Activated CD8-positive, alpha-beta memory T cell treated with anti-CD3 and anti-CD28 coated beads, Interleukin-2, amount 50 U/mL, for 24 hours (primary cell): ENCODE measurements at regions not wholly inside any gene's neighbourhood (a gene's known extent, or its start where the extent isn't known, plus 50 kb on each side); places are given as distances from the start of the nearest gene placed in this dataset.
"Not testable (repeated sequence)": the region's sequence is repeated elsewhere in the genome, so short reads cannot be mapped to it uniquely, and the experiment has no call there.

Source experiments
- DNase-seq: peaks from one replicate; pipeline ENCODE4 v3.0.0-alpha.2; 2020; ENCODE audit errors: extremely low read depth

DNA sequence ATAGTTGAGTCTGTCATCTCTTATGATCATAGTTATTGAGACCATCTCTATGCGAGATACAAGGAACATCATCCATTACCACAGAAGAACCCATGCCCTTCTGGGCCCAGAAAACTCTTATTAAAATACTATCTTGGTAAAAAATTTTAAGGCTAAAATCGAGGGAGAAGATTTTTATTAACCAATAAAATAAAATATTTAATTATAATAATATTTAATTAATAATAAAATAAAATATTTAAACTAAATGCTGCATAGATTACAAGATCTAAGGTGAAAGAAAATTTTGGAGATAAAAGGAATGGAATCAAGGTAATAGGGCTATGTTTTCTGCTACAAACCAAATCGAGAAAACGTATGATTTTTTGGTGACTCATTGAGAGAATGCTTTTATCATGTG is 540.2 kb downstream of the KCNH5 start:
- DNase-seq = no peak

DNA sequence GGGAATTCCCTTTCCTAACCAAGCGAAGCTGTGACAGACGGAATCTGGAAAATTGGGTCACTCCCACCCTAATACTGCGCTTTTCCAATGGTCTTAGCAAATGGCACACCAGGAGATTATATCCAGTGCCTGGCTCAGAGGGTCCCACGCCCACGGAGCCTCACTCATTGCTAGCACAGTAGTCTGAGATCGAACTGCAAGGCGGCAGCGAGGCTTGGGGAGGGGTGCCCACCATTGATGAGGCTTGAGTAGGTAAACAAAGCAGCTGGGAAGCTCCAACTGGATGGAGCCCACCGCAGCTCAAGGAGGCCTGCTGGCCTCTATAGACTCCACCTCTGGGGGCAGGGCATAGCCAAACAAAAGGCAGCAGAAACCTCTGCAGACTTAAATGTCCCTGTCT is 523.9 kb downstream of the KCNH5 start:
- DNase-seq = not testable (repeated sequence)

DNA sequence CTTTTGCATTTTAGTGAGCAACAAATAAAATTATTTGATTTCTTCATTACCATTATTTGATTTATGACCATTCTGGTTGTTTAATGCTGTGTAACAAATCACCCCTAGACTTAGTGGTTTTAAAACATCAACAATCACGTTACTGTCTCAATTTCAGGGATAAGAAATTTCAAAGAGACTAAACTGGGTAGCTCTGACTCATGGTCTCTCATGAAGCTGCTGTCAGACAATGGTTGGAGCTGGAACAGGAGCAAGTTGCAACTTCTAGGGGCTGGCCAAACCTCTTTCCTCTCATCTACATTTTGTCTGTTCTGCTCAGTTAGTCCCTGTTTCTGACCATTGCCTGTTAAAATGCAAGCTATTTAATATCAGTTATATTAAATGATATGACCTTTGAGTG is 517.0 kb downstream of the KCNH5 start:
- no peak for DNase-seq

DNA sequence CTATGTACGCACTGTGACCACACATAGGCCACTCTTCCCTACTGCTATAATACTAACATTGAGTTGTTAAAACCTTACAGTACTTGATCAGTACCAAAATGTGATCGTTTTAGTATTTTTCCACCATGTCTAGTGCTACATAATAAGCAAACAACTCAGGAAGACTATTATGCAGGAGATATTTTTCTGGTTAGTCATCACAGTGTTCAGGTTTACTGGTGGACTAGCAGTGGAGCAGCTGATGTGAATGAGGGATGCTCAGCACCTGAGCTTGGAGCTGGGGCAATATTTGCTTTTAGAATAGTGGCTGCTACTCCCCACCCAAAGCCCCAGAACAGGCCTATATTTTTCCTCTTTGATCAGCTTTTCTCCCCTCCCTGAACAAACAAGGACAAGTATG is 513.1 kb downstream of the KCNH5 start:
- DNase-seq = no peak

DNA sequence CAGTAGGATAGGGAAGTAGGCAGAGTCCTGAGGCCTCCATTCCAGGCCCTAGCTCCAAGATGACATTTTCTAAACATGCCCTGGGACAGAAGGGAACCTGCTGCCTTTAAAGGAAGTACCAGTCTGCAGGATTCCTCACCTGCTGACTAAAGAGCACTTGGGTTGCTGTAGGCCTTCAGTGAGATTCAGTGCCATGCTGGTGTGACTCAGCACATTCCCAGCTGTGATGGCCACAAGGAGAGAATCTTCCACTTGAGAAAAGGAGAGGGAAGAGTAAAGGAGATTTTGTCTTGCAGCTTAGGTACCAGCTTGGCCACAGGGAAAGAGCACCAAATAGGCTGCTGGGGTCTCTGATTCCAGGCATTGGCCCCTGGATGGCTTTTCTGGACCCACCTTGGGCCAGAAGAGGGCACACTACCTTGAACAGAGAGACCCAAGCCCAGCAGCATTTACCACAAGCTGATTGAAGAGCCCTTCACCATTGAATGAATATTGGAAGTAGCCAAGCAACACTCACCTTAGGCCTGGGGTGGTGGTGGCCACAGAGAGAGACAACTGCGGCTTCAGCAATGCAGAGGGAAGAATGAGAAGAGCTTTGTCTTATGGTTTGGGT is 498.3 kb downstream of the KCNH5 start:
- no peak for DNase-seq

DNA sequence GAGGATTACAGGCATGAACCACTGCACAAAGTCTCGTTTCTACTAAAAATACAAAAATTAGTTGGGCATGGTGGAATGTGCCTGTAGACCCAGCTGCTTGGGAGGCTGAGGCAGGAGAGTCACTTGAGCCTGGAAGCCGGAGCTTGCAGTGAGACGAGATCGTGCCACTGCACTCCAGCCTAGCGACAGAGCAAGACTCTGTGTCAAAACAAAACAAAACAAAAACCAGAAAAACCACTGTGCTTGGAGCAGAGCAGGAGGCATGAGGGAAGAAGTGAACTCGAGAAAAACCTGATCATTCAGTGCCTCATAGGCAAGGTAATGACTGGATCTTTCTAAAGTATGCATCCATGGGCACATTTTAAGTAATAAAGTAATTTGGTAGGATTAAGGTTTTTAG is 487.8 kb downstream of the KCNH5 start:
- no peak for DNase-seq

DNA sequence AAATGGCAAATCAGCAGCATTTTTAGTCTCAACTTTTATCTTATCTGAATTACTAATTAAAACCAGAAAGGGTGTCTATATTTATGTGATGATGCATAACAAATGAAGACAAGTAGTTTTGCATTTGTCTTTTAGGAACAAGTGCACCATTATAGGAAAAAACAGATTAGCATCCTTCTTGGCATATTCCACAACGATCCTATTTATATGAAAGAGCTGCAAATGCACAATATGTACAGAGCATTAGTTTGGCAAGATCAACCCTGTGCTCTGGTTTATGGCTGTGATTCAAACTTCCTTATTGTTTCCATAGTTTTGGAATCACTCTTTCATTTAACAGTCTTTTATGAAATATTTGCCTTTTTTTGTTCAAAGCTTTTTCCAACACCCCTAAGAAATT is 486.8 kb downstream of the KCNH5 start:
- DNase-seq = no peak

DNA sequence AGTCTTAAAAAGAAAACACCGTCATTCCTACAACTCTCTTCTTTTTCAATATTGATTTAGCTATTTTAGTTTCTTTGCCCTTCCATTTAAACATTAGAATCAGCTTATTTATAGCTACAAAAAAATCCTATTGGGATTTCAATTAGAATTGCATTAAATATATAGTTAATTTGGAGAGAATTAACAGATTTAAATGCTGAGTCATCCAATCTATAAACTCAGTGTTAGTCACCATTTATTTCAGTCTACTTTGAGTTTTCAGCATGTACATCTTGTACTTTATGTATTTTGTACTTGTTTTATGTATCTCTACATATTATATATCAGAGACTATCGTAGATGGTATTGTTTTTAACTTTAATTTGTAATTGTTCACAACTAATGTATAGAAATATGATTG is 460.0 kb downstream of the KCNH5 start:
- no peak for DNase-seq

DNA sequence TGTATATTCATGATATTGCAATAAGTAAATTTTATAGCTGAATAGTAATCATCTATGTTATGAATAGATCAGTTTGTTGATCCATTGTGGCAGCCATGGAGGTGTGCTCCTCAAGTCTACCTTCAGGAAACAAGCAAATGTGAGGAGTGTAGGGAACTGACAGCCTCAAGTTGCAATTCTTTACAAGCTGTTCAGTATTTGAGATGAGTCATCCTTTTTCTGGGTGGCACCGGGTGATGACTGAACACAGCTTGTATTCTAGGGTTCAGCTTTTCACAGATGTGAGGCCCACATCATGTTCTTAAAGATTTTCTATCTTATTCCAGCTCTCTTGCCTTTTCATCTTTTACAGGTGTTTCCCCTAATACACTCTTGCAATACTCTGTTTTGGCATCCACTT is 452.4 kb downstream of the KCNH5 start:
- DNase-seq = no peak

DNA sequence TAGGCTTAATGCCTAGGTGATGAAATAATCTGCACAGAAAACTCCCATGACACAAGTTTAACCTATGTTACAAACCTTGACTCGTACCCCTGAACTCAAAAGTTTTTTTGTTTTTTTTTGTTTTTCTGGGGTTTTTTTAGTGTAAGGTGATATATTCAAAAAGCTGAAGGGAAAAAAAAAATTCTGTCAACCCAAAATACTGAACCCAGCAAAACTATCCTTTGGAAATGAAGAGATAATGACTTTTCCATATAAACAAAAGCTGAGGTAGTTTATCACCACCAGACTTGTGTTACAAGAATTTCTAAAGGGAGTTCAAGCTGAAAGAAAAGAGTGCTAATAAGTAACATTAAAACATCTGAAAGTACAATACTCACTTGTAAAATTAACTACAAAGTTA is 448.1 kb downstream of the KCNH5 start:
- no peak for DNase-seq

DNA sequence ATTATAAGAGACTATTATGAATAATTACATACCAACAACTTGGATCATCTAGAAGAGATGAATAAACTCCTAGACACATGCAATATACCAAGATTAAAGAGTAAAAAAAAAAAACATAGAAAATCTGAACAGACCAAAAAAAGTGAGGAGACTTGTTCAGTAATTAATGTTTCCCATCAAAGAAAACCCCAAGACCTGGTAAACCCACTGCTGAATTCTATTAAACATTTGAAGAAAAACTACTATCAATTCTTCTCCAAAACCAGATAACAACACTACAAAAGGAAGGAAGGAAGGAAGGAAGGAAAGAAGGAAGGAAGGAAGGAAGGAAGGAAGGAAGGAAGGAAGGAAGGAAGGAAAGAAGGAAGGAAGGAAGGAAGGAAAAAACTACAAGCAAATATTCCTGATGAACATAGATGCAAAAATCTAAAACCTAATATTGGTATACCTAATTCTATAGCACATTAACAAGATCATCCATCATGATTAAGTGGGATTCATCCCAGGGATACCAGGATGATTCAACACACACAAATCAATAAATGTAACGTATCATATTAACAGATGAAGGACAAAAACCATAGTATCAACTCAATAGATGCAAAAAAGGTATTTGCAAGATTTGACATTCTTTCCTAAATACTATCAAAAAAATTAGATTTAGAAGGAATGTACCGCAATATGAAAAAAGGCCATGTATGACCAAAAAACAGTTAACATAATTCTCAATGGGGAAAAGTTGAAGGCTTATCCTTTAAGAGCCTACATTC is 445.5 kb downstream of the KCNH5 start:
- no peak for DNase-seq

DNA sequence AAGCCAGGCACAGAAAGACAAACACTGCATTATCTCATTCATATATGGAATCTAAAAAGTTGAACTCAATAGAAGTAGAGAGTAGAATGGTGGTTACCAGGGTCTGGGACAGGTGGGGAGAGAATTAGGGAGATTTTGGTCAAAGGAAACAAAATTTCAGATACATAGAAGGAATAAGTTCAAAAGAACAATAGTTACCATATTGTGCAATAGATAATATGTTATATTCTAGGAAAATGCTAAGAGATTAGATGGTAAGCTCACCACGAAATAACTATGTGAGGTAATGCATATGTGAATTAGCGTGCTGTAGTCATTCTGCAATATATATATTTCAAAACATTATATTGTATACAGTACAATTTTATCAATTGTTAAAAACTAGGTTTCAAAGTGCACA is 442.5 kb downstream of the KCNH5 start:
- DNase-seq = no peak

DNA sequence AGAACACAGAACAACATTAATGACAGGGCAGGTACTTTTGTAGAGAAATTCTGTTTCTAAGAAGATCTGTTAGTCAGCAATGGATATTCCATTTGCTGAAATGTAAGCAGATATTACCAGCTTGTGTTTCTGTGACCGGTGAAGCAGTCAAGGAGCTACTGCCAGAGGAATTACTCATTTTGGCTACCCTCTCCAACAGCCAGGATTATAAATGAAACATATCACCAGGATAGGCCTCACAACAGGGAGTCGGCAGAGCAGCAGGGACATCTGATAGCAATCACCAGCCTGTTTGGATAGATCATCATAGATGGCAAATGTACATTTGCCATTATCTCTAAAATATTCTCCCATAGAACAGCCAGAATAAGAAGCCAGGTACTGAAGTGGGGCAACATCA is 440.7 kb downstream of the KCNH5 start:
- no peak for DNase-seq

DNA sequence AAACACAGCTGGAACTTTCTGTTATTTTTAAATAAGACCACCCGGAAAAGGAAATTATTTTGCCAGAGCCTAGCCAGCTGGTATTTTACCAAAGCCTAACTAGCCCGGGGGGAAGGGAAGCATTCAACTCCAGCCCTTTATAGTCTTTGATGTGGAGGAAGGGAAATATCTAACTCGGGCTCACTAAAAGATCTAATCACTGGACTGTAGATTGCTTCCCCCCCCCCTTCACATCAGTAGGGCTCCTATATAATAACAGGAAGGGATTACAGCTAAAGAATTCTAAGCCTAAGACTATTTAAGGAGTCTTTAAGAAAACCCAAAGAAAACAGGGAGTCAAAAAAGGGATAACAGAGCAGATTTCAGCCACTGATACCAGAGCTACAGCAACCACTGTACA is 431.1 kb downstream of the KCNH5 start:
- no peak for DNase-seq

DNA sequence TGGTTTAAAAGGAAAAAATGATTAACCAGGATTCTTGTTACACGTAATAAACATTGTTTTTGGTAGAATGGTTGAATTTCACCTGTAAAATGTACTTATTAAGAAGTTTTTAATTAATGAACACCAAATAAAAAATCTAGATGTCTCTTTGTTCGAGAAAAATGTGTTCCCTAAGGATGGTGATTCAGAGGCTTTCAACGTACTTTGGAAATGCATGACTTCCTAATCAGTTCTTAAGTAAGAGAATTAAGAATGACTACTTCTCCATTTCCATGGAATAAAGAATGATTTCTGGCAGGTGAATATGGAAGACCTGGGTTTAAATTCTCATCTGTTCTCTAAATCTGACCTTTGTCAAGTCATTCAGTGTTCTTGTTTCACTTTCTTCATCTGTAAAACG is 428.6 kb downstream of the KCNH5 start:
- no peak for DNase-seq

DNA sequence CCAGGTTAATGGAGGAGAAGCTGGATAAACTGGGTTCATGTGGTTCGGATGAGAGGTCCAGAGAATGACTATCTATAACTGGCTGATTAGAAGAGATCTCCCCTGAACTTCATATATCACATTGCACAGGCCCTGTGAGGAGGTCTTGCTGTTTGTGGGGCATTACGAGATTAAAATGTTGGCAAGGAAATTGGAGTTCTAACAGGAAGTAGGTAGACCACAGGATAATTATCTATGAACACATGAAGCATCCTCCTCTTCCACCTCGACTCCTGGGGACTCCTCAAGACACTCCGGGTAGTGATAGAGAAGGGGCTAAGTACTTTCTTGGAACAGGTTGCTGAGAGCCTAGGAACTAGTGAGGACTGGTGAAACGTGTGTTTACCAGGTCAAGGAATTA is 418.8 kb downstream of the KCNH5 start:
- no peak for DNase-seq

DNA sequence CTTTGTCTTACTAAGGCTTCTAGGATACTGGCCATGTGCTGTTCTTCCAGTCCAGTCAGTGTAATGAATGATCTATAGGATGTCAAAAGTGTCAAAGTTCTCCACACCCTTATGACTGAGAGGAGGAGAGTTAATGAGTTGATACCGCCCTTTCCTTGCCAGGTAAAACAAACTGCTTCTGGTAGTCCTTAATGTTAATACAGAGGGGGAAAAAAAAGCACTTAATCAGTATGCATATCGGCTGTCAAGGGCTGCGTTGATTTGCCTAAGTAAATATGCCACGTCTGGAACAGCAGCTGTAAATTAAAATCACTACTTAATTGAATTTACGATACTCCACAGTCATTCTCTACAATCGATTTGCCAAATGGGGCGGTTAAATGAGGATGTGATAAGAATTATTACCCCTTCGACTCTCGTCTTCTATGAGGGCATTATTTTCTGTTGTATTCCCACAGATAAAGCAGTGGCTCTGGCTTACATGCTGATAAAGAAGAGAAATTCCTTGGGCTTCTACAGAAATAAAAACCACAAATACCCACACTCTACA is 416.0 kb downstream of the KCNH5 start:
- DNase-seq = no peak

DNA sequence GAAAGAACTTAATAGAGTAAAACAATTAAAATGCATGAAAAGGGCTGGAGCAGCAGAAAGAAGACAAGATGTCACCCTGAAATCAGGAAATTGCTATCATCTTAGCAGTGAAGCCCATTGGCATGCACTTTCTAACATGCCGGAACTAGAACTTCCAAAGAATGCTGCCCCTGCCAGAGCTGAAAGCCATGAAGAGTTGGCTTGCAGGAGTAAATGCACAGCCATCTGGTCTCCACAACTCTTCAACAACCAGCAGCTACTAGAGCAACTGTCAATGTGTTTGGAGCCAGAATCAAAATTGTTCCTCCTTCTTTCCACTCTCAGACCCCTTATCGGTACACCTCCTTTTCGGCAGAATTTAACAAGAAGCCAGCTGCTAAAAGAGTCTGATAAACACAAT is 414.1 kb downstream of the KCNH5 start:
- no peak for DNase-seq

DNA sequence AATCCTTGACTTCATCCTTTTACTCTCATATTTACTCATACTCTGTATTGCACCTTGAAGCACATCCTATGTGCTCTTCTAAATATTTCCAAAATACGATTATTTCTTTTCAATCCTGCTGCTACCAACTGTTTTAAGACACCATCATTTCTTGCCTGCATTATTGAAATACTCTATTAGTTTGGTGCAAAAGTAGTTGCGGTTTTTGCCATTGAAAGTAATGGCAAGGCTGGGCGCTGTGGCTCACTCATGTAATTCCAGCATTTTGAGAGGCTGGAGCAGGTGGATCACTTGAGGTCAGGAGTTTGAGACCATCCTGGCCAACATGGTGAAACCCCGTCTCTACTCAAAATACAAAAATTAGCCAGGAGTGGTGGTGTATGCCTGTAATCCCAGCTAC is 412.5 kb downstream of the KCNH5 start:
- DNase-seq = no peak

DNA sequence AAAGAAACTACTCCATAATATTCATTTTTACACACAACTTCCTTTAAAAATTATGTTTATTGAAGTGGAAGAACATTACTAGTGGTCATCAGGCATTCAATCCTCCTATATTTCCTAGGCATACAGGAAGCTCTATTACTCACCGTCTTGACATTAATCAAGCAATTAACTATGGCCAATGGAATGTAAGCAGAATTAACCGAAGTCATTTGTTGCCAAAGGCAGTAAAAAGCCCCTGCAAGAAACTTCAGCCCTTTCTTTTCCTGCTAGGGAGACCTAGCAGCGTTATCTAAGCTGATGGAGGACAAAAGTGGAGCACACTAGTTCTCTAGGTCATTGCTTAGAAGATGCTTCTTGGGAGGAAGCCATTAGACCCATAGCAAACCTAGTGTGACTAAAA is 399.6 kb downstream of the KCNH5 start:
- DNase-seq = no peak
